Activated CD4-positive, alpha-beta T cell treated with anti-CD3 and anti-CD28 coated beads for 36 hours (primary cell): ENCODE measurements at regions not wholly inside any gene's neighbourhood (a gene's known extent, or its start where the extent isn't known, plus 50 kb on each side); places are given as distances from the start of the nearest gene placed in this dataset.

Source experiments
- ATAC-seq: fragments of 200-7000 bp; cut with Tn5 transposase; one replicate; pipeline ENCODE4 v1.10.0; 2021; ENCODE audit warnings: mild to moderate bottlenecking, moderate library complexity
- CTCF ChIA-PET: fragments of 350-600 bp; sonication (Branson Sonifier 250); formaldehyde crosslinking; loops from one replicate; lab custom pipeline; 2021; ENCODE audit warnings: antibody characterized with exemption; lab: Charles Lee
- POLR2A ChIA-PET: fragments of 350-600 bp; sonication (Branson Sonifier 250); formaldehyde crosslinking; loops from one replicate; lab custom pipeline; 2021; ENCODE audit warnings: antibody characterized with exemption, inconsistent platforms; lab: Charles Lee
- DNase-seq: peaks from one replicate; pipeline ENCODE4 v3.0.0-alpha.2; 2020
- H3K27ac Mint-ChIP-seq: one replicate; pipeline ENCODE4 v1.8.0; 2021; ENCODE audit warnings: mixed read lengths
- H3K27me3 Mint-ChIP-seq: one replicate; pipeline ENCODE4 v1.8.0; 2021; ENCODE audit warnings: mixed read lengths
- H3K36me3 Mint-ChIP-seq: one replicate; pipeline ENCODE4 v1.8.0; 2021; ENCODE audit warnings: low read depth, mixed read lengths
- H3K4me1 Mint-ChIP-seq: one replicate; pipeline ENCODE4 v1.8.0; 2021; ENCODE audit warnings: mixed read lengths
- H3K4me3 Mint-ChIP-seq: one replicate; pipeline ENCODE4 v1.8.0; 2021; ENCODE audit warnings: mild to moderate bottlenecking, moderate library complexity, mixed read lengths
- H3K9me3 Mint-ChIP-seq: one replicate; pipeline ENCODE4 v1.8.0; 2021; ENCODE audit warnings: low read depth, mixed read lengths
- intact Hi-C, 2 experiments: fragments of 100-400 bp; cut with DNase I in 1 of 2; cut with micrococcal nuclease in 1 of 2; formaldehyde crosslinking; loops; one replicate each; pipeline versions ENCODE4 v1.14.2 to v1.15.1; 2022 to 2024; cut with DNase I, micrococcal nuclease

DNA sequence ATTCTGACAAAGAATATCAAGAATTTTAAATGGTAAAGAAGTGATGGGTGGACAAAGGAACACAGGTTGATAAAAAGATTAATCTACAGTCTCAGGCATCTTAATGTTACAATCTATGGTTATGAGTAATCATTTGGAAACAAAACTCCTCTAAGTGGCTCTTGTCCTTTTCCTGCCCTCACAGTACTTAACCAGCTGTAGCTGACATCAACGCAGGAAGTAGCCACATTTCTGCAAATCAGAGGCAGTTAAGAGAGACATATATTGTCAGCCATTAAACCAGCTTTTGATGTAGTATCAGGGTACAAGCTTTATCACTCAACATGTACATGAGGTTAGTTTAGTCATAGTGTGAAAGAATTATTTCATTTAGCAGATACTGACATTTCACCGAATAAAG lies 244.6 kb downstream of the NR4A2 start:
- H3K27ac Mint-ChIP-seq = no peak overlapping the region
- CTCF ChIA-PET = no interaction called here
- intact Hi-C loops = no loop called here
- POLR2A ChIA-PET = no interaction called here
- DNase-seq (no peak), ATAC-seq (no peak)
- H3K4me1 Mint-ChIP-seq = no peaks in the 10 kb centered on the region
- no peaks in the 10 kb centered on the region for H3K9me3 Mint-ChIP-seq
- H3K4me3 Mint-ChIP-seq = no peak overlapping the region
- H3K36me3 Mint-ChIP-seq = no peaks in the 10 kb centered on the region
- H3K27me3 Mint-ChIP-seq = peaks cover 3% of the 10 kb centered on the region

DNA sequence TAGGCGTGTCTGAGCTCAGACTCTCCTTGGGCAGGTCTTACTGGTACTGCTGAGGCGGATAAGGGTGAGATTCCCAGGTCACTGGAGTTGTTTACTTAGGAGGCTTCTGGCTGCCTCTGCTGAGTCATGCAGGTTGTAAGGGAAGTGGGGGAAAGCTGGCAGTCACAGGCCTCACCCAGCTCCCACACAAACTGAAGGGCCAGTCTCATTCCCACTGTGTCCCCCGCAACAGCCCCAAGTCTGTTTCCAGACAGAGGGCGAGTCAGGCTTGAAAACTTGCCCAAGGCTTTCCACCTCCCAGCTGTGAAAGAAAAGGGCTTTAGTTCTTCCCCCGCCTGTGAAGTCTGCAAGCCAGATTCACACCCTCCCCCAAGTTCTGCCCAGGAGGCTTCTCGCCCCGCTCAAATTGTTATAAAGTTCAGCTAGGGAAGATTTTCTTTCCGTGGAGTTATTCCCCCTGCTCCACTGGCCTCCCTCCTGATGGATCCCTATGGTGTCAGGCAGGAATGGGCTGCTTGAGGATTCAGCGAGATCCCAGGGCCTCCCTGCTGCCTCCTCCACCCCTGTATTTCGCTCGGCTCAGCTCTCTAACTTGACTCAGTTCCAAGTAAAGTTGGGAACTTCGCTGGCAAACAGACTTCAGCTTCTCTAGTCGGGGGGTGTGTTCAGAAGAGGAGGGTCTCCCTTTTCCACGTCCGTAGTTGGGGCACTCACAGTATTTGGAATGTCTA lies 248.6 kb downstream of the NR4A2 start:
- POLR2A ChIA-PET = no interaction called here
- ATAC-seq = no peak
- H3K27ac Mint-ChIP-seq = no peak overlapping the region

DNA sequence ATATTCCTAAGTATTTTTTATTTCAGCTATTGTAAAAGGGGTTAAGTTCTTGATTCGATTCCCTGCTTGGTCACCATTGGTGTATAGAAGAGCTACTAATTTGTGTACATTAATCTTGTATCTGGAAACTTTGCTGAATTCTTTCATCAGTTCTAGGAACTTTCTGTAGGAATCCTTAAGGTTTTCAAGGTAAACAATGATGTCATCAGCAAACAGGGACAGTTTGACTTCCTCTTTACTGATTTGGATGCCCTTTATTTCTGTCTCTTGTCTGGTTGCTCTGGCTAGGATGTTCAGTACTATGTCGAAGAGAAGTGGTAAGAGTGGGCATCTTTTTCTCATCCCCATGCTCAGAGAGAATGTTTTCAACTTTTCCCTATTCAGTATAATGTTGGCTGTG lies 252.7 kb downstream of the NR4A2 start:
- H3K4me3 Mint-ChIP-seq = no peak overlapping the region
- peaks cover 3% of the 10 kb centered on the region for H3K27me3 Mint-ChIP-seq
- ChIA-PET POLR2A (no interaction called here), CTCF (no interaction called here)
- DNase-seq (no peak), ATAC-seq (no peak)
- H3K4me1 Mint-ChIP-seq = no peaks in the 10 kb centered on the region
- H3K27ac Mint-ChIP-seq = no peak overlapping the region
- intact Hi-C loops = no loop called here
- H3K36me3 Mint-ChIP-seq = no peaks in the 10 kb centered on the region
- peaks cover 4% of the 10 kb centered on the region for H3K9me3 Mint-ChIP-seq

More for the DNA sequence above, 248.6 kb downstream of the NR4A2 start:
- Mint-ChIP-seq H3K4me3 (no peak overlapping the region), H3K9me3 (peaks cover 4% of the 10 kb centered on the region), H3K36me3 (no peaks in the 10 kb centered on the region), H3K27me3 (peaks cover 3% of the 10 kb centered on the region), H3K4me1 (no peaks in the 10 kb centered on the region)
- intact Hi-C loops = no loop called here
- no peak for DNase-seq
- CTCF ChIA-PET = no interaction called here

DNA sequence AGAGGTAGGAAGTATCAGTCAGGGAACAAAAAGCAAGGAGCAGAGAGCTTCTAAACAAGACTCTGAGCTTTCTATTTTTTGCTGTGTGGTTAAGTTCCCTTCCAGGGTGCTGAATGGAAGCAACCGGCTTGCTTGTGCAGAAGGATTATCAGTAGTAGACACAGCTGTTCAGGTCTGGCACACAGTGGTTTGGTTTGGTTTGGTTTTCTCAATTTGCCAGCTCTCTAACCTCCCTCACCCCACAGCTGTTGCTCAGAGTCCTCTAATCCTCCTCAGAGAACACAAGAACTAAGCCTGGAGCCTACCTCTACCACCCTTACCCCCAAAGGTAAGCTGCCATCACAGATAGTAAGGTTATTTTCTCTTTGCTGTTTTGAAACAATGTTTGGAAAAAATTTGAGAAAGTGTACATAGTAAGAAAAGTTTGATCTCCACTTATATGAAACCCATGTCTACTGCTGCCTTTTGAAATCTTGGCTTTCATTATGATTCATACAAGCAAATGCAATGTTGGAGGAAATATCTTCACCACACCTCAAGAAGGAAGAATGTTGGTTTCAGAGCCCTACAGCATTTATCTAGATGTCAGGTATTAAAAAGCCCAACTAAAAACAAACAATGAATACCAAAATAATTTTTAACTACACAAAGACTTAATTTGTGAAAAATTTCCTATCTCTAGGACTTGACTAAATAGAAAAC lies 255.3 kb downstream of the NR4A2 start:
- ChIA-PET POLR2A (no interaction called here), CTCF (no interaction called here)
- Mint-ChIP-seq H3K9me3 (peaks cover 4% of the 10 kb centered on the region), H3K36me3 (no peaks in the 10 kb centered on the region), H3K4me3 (no peak overlapping the region), H3K27me3 (no peaks in the 10 kb centered on the region), H3K27ac (no peak overlapping the region), H3K4me1 (no peaks in the 10 kb centered on the region)
- DNase-seq = no peak
- ATAC-seq = no peak
- intact Hi-C loops = no loop called here

DNA sequence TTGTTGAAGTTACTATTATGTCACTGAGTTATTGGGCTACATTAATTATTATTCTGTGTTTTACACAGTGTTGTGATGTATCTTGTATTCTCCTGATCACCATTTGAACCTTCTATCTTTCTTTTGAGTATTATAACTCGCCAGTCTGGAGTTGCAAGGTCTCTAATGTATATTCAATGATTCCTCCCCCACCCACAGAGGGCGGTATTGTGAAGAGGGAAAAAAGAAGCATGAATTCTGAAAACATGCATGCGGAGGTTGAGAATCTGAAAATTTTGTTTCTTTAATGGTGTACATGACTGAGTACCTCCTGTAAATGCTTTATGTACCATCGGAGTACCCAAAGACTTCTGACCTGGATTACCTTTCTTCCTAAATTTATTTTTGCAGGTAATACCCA lies 266.6 kb downstream of the NR4A2 start:
- intact Hi-C loops = loop anchor here in 1 of 2 experiments (2.0 to 10.0 kb wide), 2 partner anchors 523 to 691 kb away; no protein-coding TSS in a partner anchor

DNA sequence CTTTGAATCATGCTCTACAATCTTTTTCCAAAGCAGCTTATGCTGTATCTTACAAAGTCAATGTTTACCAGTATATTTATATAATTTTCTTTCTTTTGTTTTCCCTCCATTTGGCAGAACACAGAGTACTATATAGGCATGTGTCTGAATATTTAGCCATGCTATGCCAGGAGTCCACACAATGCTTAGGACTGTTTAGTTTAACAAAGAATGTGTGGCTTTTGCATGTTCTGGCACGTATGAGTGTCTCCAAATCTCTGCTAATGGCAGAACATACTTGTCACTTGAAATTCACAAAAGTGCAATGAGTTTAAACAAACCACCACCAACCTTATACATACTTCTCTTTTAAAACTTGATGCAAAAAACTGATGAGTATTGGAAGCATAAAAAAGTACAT lies 268.0 kb downstream of the NR4A2 start:
- ChIA-PET POLR2A (no interaction called here), CTCF (interaction anchor here (1.1 kb wide), 1 partner anchor 14 kb away, joined by 3 read pairs; no protein-coding TSS in a partner anchor)
- Mint-ChIP-seq H3K27ac (no peak overlapping the region), H3K4me3 (no peak overlapping the region), H3K4me1 (no peaks in the 10 kb centered on the region), H3K9me3 (no peaks in the 10 kb centered on the region), H3K36me3 (no peaks in the 10 kb centered on the region), H3K27me3 (peaks cover 3% of the 10 kb centered on the region)
- ATAC-seq = no peak
- DNase-seq = no peak
- intact Hi-C loops = loop anchor here in 1 of 2 experiments (10.0 kb wide), 1 partner anchor 690 kb away; no protein-coding TSS in a partner anchor

More for the DNA sequence above, 266.6 kb downstream of the NR4A2 start:
- ATAC-seq = no peak
- DNase-seq = peak; percentile 10
- CTCF ChIA-PET = no interaction called here
- POLR2A ChIA-PET = no interaction called here
- Mint-ChIP-seq H3K4me1 (no peaks in the 10 kb centered on the region), H3K27ac (no peak overlapping the region), H3K27me3 (peaks cover 2% of the 10 kb centered on the region), H3K4me3 (no peak overlapping the region), H3K9me3 (no peaks in the 10 kb centered on the region), H3K36me3 (no peaks in the 10 kb centered on the region)

DNA sequence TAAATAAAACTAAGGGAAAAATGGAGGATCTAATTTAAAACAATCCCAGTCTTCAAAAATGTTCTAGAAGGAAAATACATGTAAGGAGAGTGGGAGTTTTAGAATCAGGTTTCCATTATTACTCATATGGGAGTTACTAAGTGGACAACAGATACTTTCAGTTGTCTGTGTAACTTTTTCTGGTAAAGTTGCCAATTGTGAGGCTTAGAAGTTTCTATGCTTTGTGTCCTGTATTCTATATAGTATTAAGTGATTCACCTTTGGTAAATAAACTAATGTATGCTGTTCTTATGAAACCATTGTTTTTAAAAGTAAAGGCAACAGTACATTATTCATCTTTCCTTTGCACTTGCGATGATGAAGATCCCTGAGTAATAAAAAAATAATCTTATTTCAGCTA lies 274.9 kb downstream of the NR4A2 start:
- Mint-ChIP-seq H3K4me3 (no peak overlapping the region), H3K4me1 (no peaks in the 10 kb centered on the region), H3K9me3 (no peaks in the 10 kb centered on the region), H3K27ac (no peak overlapping the region), H3K27me3 (peaks cover 7% of the 10 kb centered on the region), H3K36me3 (no peaks in the 10 kb centered on the region)
- ATAC-seq (no peak), DNase-seq (no peak)
- ChIA-PET CTCF (no interaction called here), POLR2A (no interaction called here)
- intact Hi-C loops = no loop called here

DNA sequence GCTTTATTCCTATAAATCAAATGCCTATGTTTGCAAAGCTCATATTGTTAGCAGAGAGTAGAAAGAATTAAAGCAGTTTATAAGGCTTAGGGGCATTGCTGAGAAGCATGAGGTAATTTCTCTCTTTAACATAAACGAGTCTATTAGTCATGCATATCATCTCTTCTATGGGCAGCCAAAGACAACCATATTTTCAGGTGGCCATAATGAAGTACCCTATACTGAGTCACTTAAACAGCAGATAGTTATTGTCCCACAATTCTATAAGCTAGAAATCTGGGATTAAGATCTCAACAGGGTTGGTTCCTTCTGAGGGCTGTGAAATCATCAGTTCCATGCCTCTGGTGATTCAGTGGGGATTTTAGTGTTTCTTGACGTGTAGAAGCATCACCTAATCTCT lies 277.5 kb downstream of the NR4A2 start:
- H3K36me3 Mint-ChIP-seq = no peaks in the 10 kb centered on the region
- POLR2A ChIA-PET = no interaction called here
- peaks cover 7% of the 10 kb centered on the region for H3K27me3 Mint-ChIP-seq
- no peaks in the 10 kb centered on the region for H3K9me3 Mint-ChIP-seq
- DNase-seq (no peak), ATAC-seq (no peak)
- H3K4me1 Mint-ChIP-seq = no peaks in the 10 kb centered on the region
- intact Hi-C loops = no loop called here
- CTCF ChIA-PET = interaction anchor here (0.8 kb wide), 1 partner anchor 18 kb away, joined by 3 read pairs; no protein-coding TSS in a partner anchor
- H3K4me3 Mint-ChIP-seq = no peak overlapping the region
- H3K27ac Mint-ChIP-seq = no peak overlapping the region

DNA sequence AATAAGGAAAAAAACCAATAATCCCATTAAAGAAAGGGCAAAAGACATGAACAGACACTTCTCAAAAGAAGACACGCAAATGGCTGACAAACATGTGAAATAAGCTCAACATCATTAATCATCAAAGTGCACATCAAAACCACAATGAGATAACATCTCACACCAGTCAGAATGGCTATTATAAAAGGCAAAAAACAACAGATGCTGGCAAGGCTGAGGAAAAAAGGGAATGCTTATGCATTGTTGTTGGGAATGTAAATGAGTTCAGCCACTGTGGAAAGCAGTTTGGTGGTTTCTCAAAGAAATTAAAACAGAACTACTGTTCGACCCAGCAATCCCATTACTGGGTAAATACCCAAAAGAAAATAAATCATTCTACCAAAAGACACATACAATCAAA lies 285.6 kb downstream of the NR4A2 start:
- ChIA-PET CTCF (no interaction called here), POLR2A (no interaction called here)
- intact Hi-C loops = no loop called here
- Mint-ChIP-seq H3K4me1 (no peaks in the 10 kb centered on the region), H3K36me3 (no peaks in the 10 kb centered on the region), H3K4me3 (no peak overlapping the region), H3K27ac (no peak overlapping the region), H3K27me3 (no peaks in the 10 kb centered on the region), H3K9me3 (peaks cover 5% of the 10 kb centered on the region)
- no peak for ATAC-seq
- DNase-seq = no peak

DNA sequence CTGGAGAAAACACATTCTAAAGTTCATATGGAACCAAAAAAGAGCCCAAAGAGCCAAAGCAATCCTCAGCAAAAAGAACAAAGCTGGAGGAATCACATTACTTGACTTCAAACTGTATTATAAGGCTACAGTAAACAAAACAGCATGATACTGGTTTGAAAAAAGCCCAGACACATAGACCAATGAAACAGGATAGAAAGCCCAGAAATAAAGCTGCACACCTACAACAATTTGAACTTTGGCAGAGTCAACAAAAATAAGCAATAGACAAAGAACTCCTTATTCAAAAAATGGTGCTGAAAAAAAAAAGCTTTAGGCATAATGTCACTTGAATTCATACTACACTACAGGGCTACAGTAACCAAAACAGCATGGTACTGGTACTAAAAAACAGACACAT lies 289.6 kb downstream of the NR4A2 start:
- CTCF ChIA-PET = no interaction called here
- ATAC-seq = no peak
- DNase-seq = no peak
- no peak overlapping the region for H3K27ac Mint-ChIP-seq
- intact Hi-C loops = no loop called here
- no peaks in the 10 kb centered on the region for H3K9me3 Mint-ChIP-seq
- H3K27me3 Mint-ChIP-seq = no peaks in the 10 kb centered on the region
- no peaks in the 10 kb centered on the region for H3K36me3 Mint-ChIP-seq
- no peaks in the 10 kb centered on the region for H3K4me1 Mint-ChIP-seq
- POLR2A ChIA-PET = no interaction called here
- H3K4me3 Mint-ChIP-seq = no peak overlapping the region

DNA sequence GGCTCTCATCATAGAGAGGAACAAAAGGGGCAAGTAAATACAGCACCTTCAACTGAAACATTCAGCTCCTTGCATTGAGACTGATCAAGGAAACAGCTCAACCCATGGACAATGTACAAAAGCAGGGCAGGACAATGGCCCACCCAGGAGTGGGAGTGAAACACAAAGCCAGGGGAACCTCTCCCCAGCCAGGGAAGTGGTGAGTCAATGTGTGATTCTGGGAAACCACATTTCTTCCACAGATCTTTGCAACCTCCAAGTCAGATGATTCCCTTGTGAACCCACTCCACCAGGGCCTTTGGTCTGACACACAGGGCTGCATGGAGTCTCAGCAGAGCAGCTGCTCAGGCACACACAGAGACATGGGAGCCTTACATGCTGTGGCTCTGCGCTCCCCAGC lies 294.5 kb downstream of the NR4A2 start:
- Mint-ChIP-seq H3K27ac (no peak overlapping the region), H3K9me3 (peaks cover 2% of the 10 kb centered on the region), H3K4me1 (no peaks in the 10 kb centered on the region), H3K27me3 (peaks cover 3% of the 10 kb centered on the region), H3K36me3 (no peaks in the 10 kb centered on the region), H3K4me3 (no peak overlapping the region)
- DNase-seq (no peak), ATAC-seq (no peak)
- POLR2A ChIA-PET = no interaction called here
- CTCF ChIA-PET = no interaction called here
- intact Hi-C loops = no loop called here

DNA sequence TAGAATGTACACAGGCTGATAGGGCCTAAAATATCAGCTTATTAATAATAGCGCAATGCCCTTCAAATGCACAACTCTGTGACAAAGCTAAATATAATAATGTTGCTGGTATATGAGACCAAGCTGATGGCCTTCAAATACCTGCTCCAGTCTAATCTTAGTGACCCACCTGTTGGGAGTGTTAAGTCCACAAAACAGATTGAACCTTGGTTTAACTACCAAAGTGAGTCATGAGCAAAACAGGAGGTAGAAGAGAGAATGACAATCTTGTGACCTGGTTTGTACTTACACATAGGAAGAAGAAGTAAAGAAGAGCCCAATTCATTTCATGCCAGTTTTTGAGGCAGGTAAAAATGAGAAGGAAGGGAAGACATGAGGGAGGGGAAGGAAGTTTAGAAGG lies 295.0 kb downstream of the NR4A2 start:
- DNase-seq = no peak
- no peaks in the 10 kb centered on the region for H3K4me1 Mint-ChIP-seq
- intact Hi-C loops = no loop called here
- peaks cover 2% of the 10 kb centered on the region for H3K9me3 Mint-ChIP-seq
- no peaks in the 10 kb centered on the region for H3K36me3 Mint-ChIP-seq
- POLR2A ChIA-PET = no interaction called here
- H3K4me3 Mint-ChIP-seq = no peak overlapping the region
- CTCF ChIA-PET = no interaction called here
- peaks cover 3% of the 10 kb centered on the region for H3K27me3 Mint-ChIP-seq
- ATAC-seq = no peak
- no peak overlapping the region for H3K27ac Mint-ChIP-seq
